OCI-LY3 (cell line): ENCODE measurements at regions not wholly inside any gene's neighbourhood (a gene's known extent, or its start where the extent isn't known, plus 50 kb on each side); places are given as distances from the start of the nearest gene placed in this dataset.

Source experiments
- EZH2phosphoT487 ChIP-seq: fragments of 200-600 bp; shearing (Covaris generic); IDR thresholded peaks from 2 replicates; pipeline ENCODE4 v1.6.1; 2018; ENCODE audit warnings: antibody characterized with exemption, mixed run types, low read depth
- TF ChIP-seq, protein P1 (sequence below): fragments of 200-600, 300-600 bp; sonication (generic); IDR thresholded peaks from 2 replicates; pipeline ENCODE4 v1.5.1; 2014; ENCODE audit warnings: antibody characterized with exemption, low read length, low read depth

DNA sequence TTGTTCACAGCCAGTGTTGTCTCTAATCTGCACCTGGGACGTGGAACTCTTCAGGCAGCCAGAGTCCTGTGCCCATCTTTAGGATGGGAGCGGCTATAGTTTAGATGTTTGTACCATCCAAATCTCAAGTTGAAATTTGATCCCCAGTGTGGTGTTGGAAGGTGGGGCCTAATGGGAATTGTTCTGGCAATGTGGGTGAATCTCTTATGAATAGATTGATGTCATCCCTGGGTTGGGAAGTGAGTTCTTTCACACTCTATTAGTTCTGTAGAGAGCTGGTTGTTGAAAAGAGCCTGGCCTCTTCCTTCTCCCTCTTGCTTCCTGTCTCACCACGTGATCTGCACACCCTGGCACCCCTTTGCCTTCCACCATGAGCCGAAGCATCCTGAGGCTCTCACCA, 300.9 kb downstream of the TXNL1 start:
- no peak for TF ChIP-seq EZH2phosphoT487
- TF ChIP-seq, protein P1, sequence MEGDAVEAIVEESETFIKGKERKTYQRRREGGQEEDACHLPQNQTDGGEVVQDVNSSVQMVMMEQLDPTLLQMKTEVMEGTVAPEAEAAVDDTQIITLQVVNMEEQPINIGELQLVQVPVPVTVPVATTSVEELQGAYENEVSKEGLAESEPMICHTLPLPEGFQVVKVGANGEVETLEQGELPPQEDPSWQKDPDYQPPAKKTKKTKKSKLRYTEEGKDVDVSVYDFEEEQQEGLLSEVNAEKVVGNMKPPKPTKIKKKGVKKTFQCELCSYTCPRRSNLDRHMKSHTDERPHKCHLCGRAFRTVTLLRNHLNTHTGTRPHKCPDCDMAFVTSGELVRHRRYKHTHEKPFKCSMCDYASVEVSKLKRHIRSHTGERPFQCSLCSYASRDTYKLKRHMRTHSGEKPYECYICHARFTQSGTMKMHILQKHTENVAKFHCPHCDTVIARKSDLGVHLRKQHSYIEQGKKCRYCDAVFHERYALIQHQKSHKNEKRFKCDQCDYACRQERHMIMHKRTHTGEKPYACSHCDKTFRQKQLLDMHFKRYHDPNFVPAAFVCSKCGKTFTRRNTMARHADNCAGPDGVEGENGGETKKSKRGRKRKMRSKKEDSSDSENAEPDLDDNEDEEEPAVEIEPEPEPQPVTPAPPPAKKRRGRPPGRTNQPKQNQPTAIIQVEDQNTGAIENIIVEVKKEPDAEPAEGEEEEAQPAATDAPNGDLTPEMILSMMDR = no peak
